ENCODE measurements at regions not wholly inside any gene's neighbourhood (a gene's known extent, or its start where the extent isn't known, plus 50 kb on each side); places are given as distances from the start of the nearest gene placed in this dataset.
A peak's percentile ranks its signal among the peaks of the same experiment; 100 is the strongest.
"Not testable (repeated sequence)": the region's sequence is repeated elsewhere in the genome, so short reads cannot be mapped to it uniquely, and the experiment has no call there.

DNA sequence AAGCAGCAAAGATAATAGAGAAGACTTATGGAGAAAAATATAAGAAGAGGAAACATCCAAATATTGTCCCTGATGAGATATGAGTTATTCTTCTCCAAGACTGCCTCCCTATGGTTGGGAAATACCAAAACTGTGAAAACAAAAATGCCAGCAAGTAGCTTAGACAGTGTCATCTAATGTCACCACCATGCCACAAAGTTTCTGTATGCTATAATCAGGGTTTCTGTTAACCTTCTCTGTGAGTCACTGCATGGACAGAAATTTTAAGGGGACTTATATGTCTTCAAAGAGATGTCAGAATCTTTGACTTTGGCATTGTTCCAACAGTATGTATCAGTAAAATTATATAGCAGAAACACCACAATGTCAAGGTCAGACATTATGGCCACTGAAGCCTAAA is 222.6 kb downstream of the KDM5D start:
- DNase-seq, result no peak

DNA sequence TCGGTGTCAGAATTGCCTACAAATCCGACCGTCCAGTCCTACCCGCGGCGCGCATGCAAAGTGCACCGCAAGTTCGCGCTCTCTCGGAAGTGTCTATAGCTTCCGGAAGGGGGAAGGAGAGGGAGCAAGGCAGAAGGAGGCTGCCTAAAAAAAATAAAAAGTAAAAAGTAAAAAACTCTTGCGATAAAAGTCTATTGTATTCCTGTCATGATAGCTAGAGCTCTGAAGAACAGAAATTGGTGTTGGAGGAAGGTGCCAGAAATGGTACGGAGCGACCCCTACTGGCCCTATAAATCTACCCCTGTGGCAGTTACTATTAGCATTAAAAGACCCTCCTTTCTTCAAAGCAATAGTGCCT is 241.5 kb downstream of the KDM5D start:
- no peak for DNase-seq

DNA sequence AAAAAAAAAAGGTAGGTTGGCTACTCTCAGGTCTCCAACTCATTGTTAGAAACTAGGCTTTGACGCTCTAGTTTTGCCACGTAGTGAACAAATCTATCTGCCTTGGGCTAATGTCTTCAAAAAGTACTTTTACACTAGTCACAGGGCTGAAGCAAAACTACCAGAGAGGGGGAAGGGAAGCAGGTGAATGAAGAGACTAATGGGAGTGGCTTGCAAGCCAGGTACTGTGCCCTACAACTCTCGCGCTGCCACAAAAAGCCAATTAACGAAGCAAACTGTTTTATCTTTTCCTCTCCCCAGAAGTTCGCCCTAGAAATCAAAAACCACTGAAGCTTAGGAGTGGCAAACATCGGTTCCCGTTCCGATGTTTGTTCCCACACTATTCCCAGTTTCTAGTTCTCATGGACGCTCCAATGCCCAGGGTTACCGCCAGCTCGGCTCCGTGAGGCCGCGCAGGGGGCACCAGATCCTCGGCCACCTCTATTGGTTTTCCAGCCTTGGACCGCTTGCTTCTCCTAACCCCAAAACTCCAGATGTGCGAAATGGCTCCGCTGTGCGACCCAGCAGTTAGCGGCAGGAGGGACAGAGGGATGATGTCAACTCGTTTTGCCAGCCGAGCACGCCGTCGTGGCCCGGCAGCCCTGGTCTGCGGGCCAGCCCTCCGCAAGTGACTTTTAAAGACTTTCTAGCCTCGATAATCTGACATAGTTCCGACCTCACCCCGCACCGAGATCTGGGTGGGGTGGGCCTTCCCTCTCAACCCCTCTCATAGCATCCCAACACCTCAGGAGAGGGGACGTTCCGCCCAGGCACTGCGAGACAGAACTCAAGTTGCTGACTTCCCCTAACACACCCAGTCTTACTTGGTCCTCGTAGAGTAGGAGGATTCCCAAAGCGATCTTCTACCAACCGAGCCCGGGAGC is 242.1 kb downstream of the KDM5D start:
- DNase-seq, result no peak

DNA sequence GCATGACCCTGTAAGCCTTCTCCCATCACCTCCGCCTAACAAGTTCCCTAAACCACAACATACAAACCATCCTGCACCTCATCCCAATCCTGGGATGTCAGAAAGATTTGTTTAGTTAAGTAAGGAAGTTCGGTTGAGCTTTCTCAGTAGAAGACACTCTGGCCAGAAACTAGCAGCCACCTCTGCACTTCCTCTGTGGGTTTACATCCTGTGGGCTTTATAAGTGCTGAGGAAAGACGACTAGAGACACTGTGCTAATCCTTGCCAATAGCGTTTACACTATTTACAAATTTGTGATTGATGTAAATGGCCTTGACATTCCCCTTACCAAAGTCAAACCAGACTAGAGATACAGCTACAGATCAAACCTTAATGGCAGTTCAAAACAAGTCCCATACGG is 246.0 kb downstream of the KDM5D start:
- no peak for DNase-seq

DNA sequence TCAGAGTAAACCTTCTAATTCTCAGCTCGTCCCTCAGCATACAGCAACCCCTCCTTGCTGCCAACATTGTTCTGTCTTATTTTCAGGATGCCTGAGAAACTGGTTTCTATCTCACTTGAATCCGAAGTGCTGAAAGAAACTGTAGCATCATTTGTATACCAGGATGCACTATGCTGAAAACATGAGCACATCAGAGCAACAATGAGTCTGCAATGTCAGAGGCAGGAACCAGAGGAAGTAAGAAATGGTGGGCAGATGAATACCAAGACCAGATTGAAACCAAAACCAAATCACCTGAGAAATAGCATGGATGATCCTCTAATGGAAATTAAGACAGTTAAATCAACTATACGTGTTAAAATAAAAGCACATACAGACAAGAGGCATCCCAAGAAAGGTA is 257.0 kb downstream of the KDM5D start:
- no peak for DNase-seq

DNA sequence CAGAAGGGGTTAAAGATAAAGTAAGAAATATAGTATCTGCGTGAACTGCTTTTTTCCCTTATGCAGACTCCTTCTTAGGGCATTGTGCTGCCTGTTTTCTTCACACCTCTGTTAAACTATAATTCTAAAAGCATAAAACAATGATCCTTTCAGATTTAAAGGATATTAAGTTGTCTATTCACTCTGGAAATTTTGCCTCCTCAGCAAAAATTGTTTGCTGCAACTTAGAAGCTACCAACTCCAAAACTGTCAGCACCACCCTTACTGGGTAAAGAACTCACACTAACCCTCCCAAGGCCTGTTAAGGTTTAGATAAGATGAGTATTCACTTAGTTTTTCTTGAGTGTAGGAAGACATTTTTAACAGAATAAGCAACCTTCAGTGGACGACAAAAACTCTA is 259.5 kb downstream of the KDM5D start:
- DNase-seq, result no peak

DNA sequence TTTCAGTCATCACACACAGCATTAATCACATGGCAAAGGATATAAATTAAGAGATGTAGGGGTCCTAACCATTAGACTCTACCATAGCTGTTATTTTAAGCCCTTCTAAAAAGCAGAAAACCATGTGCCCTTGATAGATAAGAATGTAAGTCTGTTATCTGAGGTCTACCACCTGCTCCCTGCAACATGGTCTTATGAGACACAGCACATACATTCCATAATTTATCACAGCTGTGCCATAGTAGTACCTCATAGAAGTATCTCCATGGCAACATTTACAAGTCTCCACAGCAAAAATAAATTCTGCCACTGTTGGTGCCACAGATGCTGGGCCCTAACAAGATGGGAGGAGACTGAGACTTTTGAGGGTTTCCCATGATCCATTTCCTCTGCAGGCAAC is 265.4 kb downstream of the KDM5D start:
- DNase-seq, result no peak

DNA sequence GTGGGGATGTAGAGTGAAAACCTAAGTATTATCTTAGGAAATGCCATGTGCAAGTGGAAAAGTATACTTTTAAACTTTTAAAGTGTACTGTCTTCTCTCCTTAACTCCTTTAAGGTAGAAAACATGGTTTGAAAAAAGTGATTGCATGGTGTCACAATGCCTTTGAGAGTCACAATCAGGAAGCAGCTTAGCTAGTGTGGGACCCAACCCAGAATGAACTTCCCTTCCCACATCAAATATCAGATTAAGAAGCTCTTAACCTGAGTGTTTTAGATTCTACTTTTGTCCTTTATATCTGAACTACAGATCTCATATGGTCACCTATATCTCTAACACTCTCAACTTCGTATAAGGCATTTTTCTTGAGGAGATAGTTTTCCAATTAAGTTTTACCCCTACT is 266.6 kb downstream of the KDM5D start:
- no peak for DNase-seq

DNA sequence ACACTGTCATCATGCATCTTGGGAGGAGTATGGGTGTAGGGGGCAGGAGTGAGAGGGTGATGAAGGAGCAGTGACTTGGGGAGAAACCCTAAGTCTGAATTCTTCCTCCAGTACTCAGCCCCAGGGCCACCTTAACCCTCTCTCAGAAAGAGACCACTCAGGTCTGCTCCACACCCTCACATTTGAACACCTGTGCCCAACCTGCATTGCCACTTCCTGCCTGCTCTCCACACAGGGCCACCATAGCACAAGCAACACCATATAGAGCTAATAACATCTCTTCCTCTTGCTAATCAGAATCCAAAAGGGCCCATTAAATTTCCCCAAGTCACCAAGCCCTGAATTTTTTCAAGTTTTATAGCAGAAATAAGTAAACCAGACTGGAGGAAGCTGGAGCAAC is 278.7 kb downstream of the KDM5D start:
- no peak for DNase-seq

DNA sequence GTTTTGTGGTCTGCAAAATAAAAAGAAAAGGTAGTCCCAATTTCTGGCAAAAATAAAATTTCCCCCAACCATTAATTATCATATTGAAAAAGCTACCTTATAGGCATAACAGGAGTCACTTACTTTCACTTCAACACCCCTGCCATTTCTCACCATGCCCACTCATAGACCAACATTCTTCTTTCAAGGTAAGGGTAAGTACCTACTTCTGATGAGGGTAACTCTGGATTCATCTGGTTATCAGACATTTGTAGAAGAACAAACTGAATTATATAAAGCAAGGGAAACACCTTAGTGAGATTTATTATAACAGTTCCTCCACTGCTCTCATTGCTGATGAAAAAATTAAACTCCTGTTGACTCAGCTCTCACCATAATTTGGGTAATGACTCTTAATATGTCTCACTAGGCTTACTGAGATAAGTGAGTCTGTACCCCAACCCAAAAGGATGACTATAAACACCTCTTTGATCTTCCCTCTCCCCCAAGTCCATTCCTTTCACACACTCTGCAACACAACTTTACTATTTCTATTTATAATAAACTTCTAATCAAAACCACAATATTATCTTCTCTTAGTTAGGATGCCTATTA is 287.6 kb downstream of the KDM5D start:
- DNase-seq, result no peak

DNA sequence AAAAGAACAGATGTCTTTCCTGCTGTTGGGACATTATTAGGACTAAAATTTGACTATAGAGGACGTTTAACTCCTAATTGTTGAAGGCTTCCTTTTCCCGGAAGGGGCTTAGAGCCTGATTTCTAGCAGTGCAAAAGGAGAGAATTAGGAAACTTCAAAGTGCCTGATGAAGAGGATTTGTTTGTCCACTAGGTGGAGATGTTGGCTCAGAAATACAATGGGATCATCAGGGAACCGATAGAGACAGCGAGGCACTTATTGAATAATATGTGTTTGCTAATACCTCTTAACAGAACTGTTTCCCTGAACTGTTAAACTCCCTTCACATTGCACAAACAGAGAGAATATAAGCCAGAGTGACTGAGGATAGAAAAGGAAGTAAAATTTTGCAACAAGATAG is 311.5 kb downstream of the KDM5D start:
- peak; percentile 7 for DNase-seq

DNA sequence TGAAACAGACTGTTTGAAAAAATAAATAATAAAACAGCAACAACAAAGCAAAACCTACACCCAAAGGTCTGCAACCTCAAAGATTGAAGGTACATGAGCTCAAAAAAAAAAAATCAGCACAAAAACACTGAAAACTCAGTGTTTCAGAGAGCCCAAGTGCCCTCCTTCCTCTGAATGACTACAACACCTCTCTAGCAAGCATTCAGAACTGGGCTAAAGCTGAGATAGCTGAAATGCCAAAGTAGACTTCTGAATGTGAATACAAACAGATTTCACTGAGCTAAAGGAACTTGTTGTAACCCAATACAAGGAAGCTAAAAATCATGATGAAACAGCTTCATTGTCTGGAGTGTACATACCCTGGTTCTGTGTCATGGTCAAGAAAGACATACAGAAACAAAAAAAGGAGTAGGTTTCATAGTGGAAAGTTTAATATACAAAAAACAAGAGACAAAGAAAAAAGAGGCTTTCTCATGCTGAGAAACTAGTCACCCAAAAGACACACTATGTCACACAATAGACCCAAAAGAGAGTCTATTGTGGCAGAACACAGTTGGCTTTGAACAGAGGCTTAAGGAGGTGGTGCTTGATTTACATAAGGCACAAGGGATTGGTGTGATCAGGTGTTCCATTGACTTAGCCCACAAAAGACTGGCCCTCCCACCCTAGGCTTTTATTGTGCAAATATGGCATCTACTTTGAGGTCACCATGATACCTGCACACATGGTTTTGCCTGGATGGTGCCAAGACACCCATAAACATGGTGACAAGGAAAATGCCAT is 316.6 kb downstream of the KDM5D start:
- DNase-seq, result no peak

DNA sequence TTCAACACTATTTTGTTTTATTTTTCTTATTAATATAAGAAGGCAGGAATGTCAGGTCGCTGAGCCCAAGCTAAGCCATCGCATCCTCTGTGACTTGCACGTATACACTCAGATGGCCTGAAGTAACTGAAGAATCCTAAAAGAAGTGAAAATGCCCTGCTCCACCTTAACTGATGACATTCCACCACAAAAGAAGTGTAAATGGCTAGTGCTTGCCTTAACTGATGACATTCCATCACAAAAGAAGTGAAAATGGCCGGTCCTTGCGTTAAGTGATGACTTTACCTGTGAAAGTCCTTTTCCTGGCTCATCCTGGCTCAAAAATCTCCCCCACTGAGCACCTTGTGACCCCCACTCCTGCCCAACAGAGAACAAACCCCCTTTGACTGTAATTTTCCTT is 317.3 kb downstream of the KDM5D start:
- not testable (repeated sequence) for DNase-seq

DNA sequence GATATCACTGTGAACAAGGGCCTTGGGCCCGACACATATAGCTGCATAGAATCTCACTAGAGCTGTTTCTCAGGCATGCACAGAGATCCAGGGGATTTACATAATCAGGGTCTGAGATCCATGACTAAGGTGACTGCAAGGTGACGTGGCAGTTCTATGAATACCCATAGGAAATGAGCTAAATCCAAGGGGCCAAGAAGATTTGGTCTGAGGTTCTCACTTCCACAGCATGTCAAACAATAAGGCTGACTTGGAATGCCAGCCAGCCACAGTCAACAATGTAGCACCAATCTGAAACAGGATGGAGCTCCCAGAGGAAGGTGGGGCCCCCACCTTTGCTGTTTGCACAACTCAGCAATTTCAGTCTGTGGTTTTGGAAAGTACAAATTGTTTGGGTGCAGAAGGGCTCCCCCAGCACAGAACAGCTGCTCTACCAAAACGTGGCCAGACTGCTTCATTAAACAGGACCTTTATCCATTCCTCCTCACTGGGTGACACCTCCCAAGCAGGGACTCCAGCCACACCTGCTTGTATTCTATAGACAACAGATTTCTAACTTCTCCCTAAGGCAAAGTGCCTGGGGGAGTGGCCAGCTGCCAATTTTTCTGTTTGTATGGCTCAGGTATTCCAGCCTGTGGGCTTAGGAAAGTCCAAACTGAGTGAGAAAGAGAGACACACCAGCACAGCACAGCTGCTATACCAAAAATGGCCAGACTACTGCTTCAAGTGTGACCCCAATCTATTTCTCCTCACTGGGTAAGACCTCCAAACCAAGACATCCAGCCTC is 333.4 kb downstream of the KDM5D start:
- no peak for DNase-seq

DNA sequence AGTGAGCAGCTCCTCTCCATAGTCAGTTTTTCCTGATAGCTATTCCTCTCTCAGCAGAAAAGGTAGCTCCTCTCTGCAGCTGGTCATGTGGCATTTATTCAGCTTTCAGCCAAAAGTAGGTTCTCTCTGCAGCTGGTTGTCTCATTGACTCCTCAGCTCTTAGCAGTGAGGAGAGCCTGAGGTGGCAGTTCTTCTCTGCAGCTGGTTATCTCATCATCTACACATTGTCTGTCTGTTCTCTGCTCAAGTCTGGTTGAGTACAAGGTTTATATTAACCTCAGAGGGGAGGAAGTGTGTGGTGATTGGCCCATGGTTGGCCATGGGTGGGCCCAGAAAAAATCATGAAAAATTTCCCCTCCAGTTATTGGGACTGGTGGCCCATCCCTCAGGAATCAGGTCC is 338.3 kb downstream of the KDM5D start:
- no peak for DNase-seq

DNA sequence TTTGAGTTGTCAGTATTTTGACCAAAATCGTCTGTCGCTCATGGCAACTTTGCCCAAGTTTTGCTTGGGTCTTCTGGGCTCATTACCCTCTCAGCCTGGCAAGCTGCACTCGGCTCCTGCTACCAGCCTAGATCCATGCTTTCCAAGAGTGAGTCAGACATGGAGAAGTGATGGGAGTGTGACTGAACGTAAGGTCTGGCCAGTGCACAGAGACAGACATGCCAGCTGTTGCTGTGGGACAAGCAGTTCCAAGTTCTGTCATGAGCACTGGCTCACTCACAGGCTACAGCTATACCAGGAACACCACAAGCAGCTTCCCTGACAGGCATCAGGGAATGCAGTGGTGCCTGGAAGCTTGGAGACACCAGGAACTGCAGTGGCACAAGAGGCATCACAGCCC is 338.9 kb downstream of the KDM5D start:
- DNase-seq, result no peak

DNA sequence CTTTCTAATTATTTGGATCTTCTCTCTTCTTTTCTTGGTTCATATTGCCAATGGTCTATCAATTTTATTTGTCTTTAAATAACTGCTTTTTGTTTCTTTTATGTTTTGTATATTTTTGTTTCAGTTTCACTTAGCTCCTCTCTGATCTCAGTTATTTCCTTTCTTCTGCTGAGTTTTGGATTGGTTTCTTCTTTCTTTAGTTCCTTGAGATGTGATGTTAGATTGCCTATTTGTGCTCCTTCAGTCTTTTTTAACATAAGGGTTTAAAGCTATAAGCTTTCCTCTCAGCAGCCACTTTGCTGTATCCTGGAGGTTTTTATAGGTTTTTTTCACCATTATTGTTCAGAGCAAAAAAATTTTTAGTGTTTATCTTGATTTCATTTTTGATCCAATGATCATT is 351.6 kb downstream of the KDM5D start:
- DNase-seq, result no peak

DNA sequence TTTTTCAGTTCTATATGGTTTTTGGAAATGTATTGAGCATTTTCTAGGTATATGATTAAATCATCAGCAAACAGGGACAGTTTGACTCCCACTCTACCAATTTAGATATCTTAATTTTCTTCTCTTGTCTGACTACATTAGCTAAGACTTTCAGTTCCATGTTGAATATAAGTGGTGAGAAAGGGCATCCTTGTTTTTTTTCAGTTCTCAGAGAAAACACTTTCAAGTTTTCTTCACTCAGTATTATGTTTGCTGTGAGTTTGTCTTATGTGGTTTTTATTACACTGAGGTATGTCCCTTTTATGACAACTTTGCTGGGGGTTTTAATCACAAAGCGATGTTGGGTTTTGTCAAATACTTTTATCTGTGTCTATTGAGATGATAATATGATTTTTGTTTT is 352.6 kb downstream of the KDM5D start:
- no peak for DNase-seq

DNA sequence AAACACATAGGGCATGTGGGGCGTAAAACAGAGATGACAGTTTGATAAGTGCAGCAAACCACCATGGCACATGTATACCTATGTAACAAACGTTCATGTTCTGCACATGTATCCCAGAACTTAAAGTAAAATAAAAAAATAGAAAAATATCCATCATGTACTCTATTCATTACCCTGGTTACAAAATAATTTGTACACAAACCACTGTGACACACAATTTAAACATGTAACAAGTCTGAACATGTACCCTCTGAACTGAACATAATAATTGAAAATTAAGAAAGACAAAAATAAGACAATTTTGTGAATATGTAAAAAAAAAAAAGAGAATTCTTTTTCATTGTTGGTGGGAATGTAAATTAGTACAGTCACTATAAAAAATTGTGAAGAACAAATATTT is 379.2 kb downstream of the KDM5D start:
- DNase-seq, result no peak

DNA sequence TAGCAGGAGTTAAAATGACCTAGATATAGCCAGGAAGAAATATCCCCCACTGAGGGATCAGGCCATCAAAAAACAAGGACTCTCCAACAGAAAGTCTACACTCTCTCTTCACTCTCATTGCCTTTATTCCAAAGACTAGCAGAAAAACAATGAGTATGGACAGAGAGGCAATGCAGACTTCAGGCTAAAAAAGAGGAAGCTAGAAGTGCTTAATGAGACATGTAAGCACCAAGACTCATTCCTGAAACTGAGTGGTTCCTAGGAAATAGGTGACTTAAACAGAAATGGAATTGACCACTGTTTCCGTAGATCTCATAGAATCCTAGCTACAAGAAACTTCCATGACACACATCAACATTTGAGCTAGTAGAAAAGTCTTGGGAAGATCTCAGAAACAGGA is 387.3 kb downstream of the KDM5D start:
- no peak for DNase-seq

DNA sequence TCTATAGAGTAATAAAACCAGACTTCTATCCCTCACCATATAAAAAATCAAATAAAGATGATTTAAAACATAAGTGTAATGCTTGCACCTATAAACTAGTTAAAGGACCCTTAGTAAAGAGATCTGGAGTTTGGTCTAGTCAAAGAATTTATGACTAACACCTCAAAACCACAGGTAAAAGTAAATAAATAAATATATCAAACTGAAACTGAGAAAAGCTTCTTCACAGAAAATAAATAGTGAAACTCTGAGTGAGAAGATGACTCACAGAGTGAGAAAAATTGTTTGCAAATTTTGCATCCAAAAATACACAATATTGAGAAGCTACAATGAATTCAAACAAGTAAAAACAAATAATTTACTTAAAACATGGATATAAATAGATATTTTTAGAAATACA is 387.8 kb downstream of the KDM5D start:
- DNase-seq, result no peak

DNA sequence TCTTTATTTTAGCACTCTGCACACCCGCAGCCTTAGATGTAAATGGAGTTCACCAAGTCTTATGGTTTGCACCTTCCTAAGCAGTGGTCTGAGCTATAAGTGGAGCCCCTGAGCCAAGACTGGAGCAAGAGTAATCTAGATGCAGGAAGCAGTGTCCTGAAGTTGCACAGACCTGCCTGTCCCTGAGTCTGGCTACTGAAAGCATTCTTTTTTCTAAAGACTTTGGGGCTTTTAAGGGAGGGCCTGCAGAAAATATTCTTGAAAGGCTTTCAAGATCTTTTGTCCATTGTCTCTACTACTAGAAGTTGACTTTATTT is 389.7 kb downstream of the KDM5D start:
- DNase-seq, result no peak

DNA sequence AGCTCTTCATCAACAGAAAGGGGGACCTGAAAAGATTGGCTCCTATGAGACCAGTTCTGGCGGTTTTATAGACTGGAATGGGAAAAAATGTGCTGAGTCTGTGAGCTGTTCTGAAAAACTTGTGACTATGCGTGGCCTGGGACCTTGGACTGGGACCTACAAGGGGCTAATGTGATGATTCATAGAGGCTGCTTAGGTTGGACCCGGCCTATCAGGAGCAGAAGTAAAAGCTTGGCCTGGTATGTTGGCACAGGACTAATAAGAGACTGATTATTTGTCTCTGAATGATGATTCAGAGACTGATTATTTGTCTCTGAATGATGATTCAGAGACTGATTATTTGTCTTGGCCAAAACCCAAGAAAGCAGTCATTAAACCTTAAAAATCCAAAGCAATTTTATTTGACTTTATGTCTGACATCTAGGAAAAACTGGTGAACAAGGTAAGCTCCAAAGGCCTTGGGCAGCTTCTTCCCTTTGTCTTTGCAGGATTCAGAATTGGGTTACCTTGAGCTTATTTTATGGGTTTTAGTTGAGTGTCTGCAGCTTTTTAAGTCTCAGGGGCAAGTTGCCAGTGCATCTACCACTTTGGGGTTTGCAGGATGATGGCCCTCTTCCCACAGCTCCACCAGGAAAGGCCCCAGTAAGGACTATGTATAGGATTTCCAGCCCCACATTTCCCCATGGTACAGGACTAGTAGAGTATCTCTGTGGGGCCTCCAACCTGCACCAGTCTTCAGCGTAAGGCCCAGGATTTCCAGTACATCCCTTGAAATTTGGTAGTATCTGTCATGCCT is 390.3 kb downstream of the KDM5D start:
- DNase-seq, result no peak

Data from DMS79 treated with DMSO at 0.1 percent for 48 hours (cell line).